GM19328 (cell line): ENCODE measurements at regions not wholly inside any gene's neighbourhood (a gene's known extent, or its start where the extent isn't known, plus 50 kb on each side); places are given as distances from the start of the nearest gene placed in this dataset.
"Not testable (repeated sequence)": the region's sequence is repeated elsewhere in the genome, so short reads cannot be mapped to it uniquely, and the experiment has no call there.

Source experiments
- ATAC-seq: cut with Tn5 transposase; IDR thresholded peaks from one replicate; pipeline ENCODE4 v1.9.1; 2021; ENCODE audit warnings: mild to moderate bottlenecking, moderate library complexity; ENCODE audit not compliant: unreplicated experiment

DNA sequence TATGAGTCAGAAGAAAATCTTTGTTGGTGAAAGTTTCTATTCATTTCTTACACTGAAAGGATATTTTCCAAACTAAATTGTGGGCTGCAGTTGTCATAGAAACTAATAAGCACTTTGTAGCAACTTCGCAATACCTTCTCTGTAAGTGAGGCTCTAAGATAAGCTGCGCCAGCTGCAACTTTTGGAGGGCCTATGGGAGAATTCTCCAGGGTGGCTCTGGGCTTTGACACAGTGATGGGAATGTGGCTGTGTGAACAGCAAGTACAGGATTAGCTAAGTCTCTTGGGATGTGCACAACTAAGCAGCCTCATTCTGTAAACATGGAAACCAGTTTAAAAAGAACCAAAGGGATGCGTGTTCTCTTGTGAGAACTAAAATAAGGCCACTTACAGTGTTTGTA lies 124.6 kb upstream of the SGO1 start:
- no peak for ATAC-seq

DNA sequence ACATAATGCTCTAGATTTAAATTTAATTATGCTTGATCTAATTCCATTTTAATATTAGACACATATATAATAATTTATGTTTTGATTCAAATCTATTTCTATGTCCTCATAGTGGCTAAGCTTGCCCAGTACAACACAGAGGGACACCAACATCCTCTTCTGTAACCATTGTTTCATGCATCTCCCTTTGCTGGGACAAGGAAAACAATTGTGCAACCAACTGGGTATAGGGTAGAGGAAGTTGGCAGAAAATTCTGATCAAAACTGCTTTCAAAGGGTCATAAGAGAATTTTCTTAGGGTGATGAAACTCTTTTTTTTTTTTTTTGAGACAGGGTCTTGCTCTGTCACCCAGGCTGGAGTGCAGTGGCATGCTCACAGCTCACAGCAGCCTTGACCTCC lies 121.4 kb upstream of the SGO1 start:
- no peak for ATAC-seq

DNA sequence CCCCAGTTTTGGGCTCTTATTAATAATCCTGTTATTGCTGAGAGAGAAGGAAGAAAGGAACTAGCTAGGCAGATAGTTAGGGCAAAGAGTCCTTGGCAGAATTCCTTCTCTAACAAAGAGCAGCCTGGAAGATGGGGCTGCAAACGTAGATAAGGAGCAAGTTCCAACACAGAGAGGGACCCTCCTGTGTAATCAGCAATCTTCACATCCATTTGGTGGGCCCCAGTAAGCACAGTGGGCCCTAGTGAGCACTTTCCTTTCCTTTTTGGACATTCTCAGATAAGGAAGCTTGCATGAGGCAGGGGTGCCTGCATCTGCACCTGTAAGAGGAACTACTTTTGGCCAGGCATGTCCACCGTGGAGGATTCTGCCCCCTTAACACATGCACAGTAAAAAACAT lies 119.6 kb upstream of the SGO1 start:
- no peak for ATAC-seq

DNA sequence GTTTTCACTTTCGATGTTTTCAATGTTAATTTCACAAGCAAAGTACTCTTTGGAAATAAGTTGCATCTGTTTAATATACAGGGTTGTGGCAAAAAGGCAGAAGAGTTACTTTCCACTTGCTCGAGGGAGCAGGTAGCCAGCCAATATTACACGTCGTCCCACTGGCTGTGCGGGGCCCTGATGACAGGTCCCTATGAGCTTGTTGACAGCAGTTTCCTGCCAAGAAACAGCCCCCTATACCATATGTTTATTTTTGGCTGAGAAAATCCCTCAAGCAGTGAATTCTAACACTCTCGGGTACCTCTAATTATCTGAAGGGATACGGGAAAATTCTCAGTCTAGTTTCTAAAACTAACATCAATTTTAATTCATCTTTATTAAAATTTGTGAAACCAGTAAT lies 116.8 kb upstream of the SGO1 start:
- ATAC-seq: no peak

DNA sequence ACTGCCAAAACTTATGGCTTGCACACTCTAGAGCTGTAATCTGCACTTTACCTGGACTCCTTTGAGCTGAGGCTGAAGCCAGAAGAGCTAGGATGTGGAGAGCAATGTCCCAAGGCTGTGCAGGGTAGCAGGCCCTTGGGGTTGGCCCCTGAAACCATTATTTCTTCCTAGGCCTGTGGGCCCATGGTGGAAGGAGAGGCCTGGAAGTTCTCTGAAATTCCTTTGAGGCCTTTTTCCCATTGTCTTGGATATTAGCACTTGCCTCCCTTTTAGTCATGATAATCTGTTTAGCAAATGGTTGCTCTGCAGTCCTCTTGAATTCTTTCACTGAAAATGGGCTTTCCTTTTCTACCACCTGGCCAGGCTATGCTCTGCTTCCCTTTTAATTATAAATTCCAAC lies 102.0 kb upstream of the SGO1 start:
- no peak for ATAC-seq

DNA sequence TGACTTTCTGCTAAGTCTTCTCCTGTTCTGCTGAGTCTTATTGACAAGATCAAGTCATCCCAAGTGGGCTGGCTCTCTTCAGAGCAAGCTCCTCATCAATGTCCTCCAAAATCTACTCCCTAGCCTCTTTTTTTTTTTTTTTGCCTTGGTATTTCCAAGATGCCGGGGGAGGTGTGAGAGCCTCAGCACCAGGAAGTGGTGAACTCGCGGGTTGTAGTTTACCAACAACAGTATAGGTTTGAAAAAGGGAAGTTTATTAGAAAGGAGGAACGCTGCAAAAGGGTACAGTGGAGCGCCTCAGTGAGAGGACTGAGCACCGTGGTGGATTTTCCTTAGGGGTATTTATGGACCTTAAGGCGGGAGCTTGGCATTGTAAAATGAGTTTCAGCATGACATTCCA lies 94.3 kb upstream of the SGO1 start:
- peak; percentile 63 for ATAC-seq

DNA sequence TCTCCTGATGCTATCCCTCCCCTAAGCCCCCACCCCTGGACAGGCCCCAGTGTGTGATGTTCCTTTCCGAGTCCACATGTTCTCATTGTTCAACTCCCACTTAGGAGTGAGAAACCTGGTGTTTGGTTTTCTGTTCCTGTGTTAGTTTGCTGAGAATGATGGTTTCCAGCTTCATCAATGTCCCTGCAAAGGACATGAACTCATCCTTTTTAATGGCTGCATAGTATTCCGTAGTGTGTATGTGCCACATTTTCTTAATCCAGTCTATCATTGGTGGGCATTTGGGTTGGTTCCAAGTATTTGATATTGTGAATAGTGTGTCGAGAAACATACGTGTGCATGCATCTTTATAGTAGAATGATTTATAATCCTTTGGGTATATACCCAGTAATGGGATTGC lies 80.0 kb upstream of the SGO1 start:
- not testable (repeated sequence) for ATAC-seq

DNA sequence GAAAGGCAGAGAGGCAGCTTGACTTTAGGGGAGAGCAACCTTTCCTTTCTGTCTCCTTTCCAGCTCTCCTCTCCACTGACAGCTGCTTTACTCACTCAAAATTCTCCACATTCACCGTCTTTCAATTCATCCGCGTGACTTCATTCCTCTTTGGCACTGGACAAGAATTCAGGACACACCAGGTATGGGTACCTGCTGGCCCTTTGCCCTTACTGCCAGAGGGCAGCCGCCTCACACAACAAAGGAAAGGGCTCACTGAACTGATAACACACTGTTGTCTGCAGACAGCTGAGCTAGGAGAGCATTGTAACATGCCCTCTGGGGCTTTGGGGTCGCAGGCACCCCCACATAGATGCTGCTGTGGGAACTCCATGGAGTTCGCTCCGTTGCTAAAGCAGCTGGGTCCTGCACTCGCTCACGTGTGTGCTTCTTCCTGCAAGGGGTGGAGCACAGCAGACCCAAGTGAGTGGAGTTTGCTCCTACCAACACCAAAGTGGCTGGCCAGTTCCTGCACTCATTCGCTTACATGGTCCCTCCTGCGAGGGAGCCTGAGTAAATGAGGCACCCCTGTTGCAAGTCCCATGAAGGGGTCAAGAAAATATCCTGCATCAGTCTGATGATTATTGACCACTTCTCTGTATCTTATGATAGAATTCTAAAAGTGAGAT lies 79.0 kb upstream of the SGO1 start:
- ATAC-seq: no peak

DNA sequence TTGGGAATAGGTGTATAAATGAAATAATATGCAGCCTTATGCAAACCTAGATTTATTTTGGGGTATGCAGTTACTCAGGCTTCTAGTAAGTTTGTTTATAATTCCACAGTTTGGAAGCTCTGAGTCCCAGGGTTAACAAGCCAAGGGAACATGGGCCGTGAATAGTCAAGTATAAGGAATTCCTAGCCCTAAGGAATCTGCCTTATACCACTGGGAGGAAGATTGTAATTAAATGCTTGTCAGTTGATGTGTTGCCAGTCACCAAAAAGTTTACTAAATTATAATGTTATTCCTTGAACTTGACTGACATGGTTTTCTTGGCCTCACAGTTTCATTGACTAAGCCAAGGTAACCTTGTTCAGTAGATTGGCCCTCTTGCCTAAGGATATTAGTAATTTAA lies 72.4 kb upstream of the SGO1 start:
- no peak for ATAC-seq

DNA sequence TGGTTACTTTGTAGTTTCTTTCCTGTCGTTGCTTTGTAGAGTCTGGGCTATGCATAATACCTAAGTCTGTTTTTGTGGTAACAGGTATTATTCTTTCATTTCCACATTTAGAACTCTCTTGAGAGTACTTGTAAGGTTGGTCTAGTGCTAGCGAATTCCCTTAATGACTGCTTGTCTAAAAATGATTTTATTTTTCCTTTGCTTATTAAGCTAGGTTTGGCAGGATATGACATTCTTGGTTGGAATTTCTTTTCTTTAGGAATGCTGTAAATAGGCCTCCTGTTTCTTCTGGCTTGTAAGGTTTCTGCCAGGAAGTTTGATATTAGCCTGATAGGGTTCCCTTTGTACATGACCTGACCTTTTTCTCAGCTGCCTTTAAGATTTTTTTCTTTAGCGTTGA lies 70.1 kb upstream of the SGO1 start:
- peak; percentile 98 for ATAC-seq

DNA sequence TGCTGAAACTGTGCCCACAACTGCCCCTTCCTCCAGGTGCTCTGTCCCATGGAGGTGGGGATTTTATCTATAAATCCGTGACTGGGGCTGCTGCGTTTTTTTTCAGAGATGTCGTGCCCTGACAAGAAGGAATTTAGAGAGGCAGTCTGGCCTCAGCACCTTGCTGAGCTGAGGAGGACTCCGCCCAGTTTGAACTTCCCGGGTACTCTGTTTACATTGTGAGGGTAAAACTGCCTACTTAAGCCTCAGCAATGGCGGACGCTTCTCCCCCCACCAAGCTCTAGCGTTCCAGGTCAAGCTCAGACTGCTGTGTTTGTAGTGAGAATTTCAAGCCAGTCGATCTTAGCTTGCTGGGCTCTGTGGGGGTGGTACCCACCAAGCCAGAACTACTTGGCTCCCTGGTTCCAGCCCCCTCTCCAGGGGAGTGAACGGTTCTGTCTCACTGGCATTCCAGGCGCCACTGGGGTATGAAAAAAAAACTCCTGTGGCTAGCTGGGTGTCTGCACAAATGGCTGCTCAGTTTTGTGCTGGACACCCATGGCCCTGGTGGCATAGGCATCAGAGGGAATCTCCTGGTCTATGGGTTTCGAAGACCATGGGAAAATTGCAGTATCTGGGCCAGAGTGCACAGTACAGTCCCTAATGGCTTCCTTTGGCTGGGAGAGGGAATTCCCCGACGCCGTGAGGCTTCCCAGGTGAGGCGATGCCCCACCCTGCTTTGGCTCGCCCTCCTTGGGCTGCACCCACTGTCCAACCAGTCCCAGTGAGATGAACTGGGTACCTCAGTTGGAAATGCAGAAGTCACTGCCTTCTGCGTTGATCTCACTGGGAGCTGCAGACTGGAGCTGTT lies 68.5 kb upstream of the SGO1 start:
- no peak for ATAC-seq

DNA sequence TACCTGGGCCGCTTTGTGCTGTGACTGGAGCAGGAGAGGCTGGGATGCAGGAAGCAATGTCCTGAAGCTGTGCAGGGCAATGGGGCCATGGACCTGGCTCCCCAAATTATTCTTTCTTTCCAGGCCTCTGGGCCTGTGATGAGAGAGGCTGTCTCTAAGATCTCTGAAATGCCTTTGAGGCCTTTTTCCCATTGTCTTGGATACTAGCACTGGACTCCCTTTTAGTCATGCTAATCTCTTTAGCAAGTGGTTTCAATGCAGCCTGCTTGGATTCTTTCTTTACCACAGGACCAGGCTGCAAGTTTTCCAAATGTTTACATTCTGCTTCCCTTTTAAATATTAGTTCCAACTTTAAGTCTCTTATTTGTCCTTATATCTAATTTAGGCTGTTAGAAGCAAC lies 64.8 kb upstream of the SGO1 start:
- no peak for ATAC-seq

DNA sequence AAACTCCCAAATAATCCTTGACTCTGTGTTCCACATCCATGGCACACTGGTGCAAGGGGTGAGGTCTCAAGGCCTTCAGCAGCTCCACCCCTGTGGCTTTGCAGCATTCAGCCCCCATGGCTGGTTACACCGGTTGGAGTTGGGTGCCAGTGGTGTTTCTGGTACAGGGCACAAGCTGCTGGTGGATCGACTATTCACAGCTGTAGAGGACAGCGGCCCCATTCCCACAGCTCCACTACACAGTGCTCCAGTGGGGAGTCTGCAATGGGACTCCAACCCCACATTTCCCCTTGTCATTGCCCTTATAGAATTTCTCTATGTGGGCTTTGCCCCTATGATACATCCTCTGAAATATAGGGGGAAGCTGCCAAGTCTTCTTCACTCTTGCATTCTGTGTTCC lies 64.3 kb upstream of the SGO1 start:
- no peak for ATAC-seq

DNA sequence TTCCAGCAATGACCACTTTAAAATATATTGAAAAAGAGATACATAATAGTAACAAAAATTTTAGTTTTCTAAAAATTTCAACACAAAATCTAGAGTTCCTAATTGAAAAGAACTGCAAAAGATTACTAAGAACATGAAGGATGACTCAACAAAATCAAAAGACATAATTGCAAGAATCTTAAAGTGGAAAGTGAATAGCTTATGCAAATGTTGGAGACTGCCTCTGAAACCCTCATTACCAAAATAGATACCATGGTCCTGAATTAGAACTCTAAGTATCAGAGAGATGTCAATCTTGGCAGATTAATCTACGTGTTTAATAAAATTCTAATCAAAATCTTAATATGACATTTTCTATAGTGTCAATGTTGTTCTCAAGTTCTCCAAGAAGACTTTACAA lies 60.7 kb upstream of the SGO1 start:
- ATAC-seq: peak; percentile 87

DNA sequence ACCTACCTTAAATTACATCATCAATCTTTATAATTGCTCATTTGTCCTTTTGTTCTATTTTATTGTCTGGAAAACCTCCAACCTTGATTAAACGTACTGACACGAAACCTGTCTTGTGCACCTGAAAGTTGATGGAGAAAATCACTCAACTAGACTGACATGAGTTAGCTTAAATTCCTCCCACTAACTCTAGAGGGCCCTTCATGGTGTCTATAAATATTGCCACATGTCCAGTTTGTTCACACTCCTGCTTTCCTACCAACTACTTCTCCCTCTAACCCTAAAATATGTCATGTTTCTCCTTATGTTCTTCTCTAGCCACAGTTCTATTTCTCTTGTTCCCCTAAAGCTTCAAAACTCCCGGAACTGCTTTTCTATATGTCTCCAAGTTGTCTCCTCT lies 59.8 kb upstream of the SGO1 start:
- ATAC-seq: no peak

DNA sequence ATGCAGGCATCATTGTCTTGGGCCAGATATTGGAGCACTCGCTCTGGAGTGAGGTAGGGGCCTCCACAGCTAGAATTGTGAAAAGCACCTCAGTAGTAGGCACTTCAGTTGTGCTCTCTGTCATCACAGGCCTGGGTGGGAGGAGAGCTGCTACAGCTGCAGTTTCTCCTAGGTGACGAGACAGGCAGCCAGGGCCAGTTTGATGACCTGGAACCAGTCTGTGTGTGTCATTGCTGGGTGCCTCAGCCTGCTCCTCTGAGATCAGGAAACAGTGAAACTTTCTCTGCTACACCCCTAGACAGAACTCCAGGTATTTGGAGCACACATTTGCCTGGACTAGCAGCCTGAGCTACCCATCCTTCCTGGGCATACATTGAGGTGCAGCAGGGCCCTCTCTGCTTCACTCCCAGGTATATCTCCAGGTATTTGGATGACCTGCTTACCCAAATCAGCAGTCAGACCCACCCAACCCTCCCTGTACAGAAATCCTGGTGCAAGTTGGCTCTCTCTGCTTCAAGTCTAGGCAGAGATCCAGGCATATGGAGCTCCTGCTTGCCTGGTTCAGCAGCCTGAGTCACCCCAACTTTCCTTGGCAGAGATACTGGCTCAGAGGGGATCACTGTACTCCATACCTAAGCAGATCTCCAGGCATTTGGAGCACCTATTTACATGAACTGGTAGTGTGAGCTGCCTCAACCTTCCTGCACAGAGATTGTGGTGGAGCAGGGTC lies 54.3 kb upstream of the SGO1 start:
- ATAC-seq: no peak

DNA sequence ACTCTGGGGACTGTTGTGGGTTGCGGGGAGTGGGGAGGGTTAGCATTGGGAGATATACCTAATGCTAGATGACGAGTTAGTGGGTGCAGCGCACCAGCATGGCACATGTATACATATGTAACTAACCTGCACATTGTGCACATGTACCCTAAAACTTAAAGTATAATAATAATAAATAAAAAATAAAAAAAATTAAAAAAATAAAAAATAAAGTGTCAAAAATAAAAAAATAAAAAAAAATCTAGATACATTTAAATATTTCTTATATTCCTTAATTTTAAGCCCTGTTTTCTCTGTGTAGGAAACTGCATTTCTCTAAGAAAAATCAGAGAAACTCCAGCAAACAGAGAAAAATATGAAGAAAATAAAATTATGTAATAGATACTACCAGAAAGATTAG lies 52.2 kb upstream of the SGO1 start:
- not testable (repeated sequence) for ATAC-seq

DNA sequence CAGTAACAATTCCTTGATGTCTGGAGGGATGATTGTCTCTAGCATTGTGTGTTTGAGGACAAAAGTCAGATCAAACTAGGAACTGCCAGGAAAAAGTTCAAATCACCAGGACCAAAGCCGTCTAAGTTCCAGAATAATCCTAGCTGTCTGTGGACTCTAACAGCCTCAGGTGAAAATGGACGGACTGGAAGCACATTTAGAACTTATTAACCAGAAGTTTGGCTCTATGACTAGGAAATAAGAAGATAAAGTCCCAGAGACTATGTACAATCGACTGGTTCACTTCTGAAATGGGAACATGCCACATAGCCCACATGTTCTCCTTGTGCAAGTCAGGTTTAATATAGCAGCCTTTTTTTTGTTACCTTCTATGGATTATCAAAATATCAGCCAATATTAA lies 50.6 kb upstream of the SGO1 start:
- ATAC-seq: no peak
